BLaER1 (cell line): ENCODE measurements at regions not wholly inside any gene's neighbourhood (a gene's known extent, or its start where the extent isn't known, plus 50 kb on each side); places are given as distances from the start of the nearest gene placed in this dataset.

Experiments
- H3K27ac ChIP-seq: shearing (Covaris generic); formaldehyde crosslinking; 2 replicates; pipeline ENCODE4 v1.8.1; 2022
- H3K27me3 ChIP-seq: shearing (Covaris generic); formaldehyde crosslinking; 2 replicates; pipeline ENCODE4 v1.8.1; 2022
- H3K36me3 ChIP-seq: shearing (Covaris generic); formaldehyde crosslinking; 2 replicates; pipeline ENCODE4 v1.8.1; 2022
- H3K4me1 ChIP-seq: shearing (Covaris generic); formaldehyde crosslinking; 2 replicates; pipeline ENCODE4 v1.8.1; 2022
- H3K4me2 ChIP-seq: shearing (Covaris generic); formaldehyde crosslinking; 2 replicates; pipeline ENCODE4 v1.8.1; 2022
- H3K4me3 ChIP-seq: shearing (Covaris generic); formaldehyde crosslinking; 2 replicates; pipeline ENCODE4 v1.8.1; 2022
- H3K9ac ChIP-seq: shearing (Covaris generic); formaldehyde crosslinking; 2 replicates; pipeline ENCODE4 v1.8.1; 2022
- H3K9me3 ChIP-seq: shearing (Covaris generic); formaldehyde crosslinking; 2 replicates; pipeline ENCODE4 v1.8.1; 2022
- H4K20me1 ChIP-seq: shearing (Covaris generic); formaldehyde crosslinking; 2 replicates; pipeline ENCODE4 v1.8.1; 2022
- Cebpa-rat ChIP-seq: shearing (Covaris generic); IDR thresholded peaks from 2 replicates; pipeline ENCODE4 v1.8.1; 2022

- no peaks in the 10 kb centered on the region for H3K4me1 ChIP-seq
- no peak for TF ChIP-seq Cebpa-rat
- H3K27ac ChIP-seq: no peak overlapping the region
Observed at GRCh38 chr18:78399992-78400503, 579.6 kb upstream of the SALL3 start.

GRCh38 chr18:78402440-78402839 lies 577.2 kb upstream of the SALL3 start:
- Histone ChIP-seq H3K27me3 (peaks cover 6% of the 10 kb centered on the region; the same call in 1 of the 2 replicates), H3K9me3 (no peaks in the 10 kb centered on the region)

More at GRCh38 chr18:78399992-78400503, 579.6 kb upstream of the SALL3 start:
- Histone ChIP-seq H3K4me3 (no peak overlapping the region), H3K27me3 (no peaks in the 10 kb centered on the region), H3K36me3 (no peaks in the 10 kb centered on the region), H4K20me1 (no peaks in the 10 kb centered on the region), H3K9me3 (no peaks in the 10 kb centered on the region), H3K4me2 (no peak overlapping the region), H3K9ac (no peak overlapping the region)

GRCh38 chr18:78402966-78403365 lies 576.7 kb upstream of the SALL3 start:
- Histone ChIP-seq H3K9ac (no peak overlapping the region), H3K27me3 (peaks cover 8% of the 10 kb centered on the region; the same call in 1 of the 2 replicates), H3K9me3 (no peaks in the 10 kb centered on the region), H3K4me2 (no peak overlapping the region), H3K27ac (no peak overlapping the region), H3K4me1 (peaks cover 9% of the 10 kb centered on the region), H3K36me3 (no peaks in the 10 kb centered on the region), H4K20me1 (no peaks in the 10 kb centered on the region), H3K4me3 (no peak overlapping the region)
- no peak for TF ChIP-seq Cebpa-rat

More at GRCh38 chr18:78402440-78402839, 577.2 kb upstream of the SALL3 start:
- Histone ChIP-seq H3K27ac (no peak overlapping the region), H3K4me1 (peaks cover 8% of the 10 kb centered on the region), H4K20me1 (no peaks in the 10 kb centered on the region), H3K9ac (no peak overlapping the region), H3K36me3 (no peaks in the 10 kb centered on the region), H3K4me2 (no peak overlapping the region), H3K4me3 (no peak overlapping the region)
- TF ChIP-seq Cebpa-rat: no peak

GRCh38 chr18:78403371-78403770 lies 576.2 kb upstream of the SALL3 start:
- H3K4me2 ChIP-seq: no peak overlapping the region
- H3K36me3 ChIP-seq: no peaks in the 10 kb centered on the region
- no peak overlapping the region for H3K4me3 ChIP-seq
- peaks cover 9% of the 10 kb centered on the region for H3K4me1 ChIP-seq
- TF ChIP-seq Cebpa-rat: no peak
- no peak overlapping the region for H3K9ac ChIP-seq
- H3K9me3 ChIP-seq: no peaks in the 10 kb centered on the region
- peaks cover 8% of the 10 kb centered on the region; the same call in 1 of the 2 replicates for H3K27me3 ChIP-seq
- no peak overlapping the region for H3K27ac ChIP-seq
- H4K20me1 ChIP-seq: no peaks in the 10 kb centered on the region

- Histone ChIP-seq H3K27ac (no peak overlapping the region), H3K27me3 (peaks cover 8% of the 10 kb centered on the region; the same call in 1 of the 2 replicates), H3K4me2 (no peak overlapping the region), H4K20me1 (no peaks in the 10 kb centered on the region), H3K4me1 (peaks cover 9% of the 10 kb centered on the region), H3K36me3 (no peaks in the 10 kb centered on the region), H3K9me3 (no peaks in the 10 kb centered on the region), H3K4me3 (no peak overlapping the region), H3K9ac (no peak overlapping the region)
- no peak for TF ChIP-seq Cebpa-rat
Observed at GRCh38 chr18:78405763-78406162, 573.9 kb upstream of the SALL3 start.

GRCh38 chr18:78406743-78407465 lies 572.7 kb upstream of the SALL3 start:
- no peak overlapping the region for H3K9ac ChIP-seq
- H3K36me3 ChIP-seq: no peaks in the 10 kb centered on the region
- no peaks in the 10 kb centered on the region for H4K20me1 ChIP-seq
- H3K4me1 ChIP-seq: peaks cover 9% of the 10 kb centered on the region
- no peak overlapping the region for H3K4me3 ChIP-seq
- no peaks in the 10 kb centered on the region for H3K9me3 ChIP-seq
- peaks cover 8% of the 10 kb centered on the region; the same call in 1 of the 2 replicates for H3K27me3 ChIP-seq
- H3K4me2 ChIP-seq: peak overlapping the region; percentile 49
- H3K27ac ChIP-seq: no peak overlapping the region
- TF ChIP-seq Cebpa-rat: no peak

GRCh38 chr18:78407466-78407844 lies 572.2 kb upstream of the SALL3 start:
- H3K9ac ChIP-seq: no peak overlapping the region
- peaks cover 9% of the 10 kb centered on the region for H3K4me1 ChIP-seq
- no peak for TF ChIP-seq Cebpa-rat
- H3K9me3 ChIP-seq: no peaks in the 10 kb centered on the region
- H3K4me2 ChIP-seq: peak overlapping the region; percentile 49
- H3K27me3 ChIP-seq: peaks cover 8% of the 10 kb centered on the region; the same call in 1 of the 2 replicates
- H3K36me3 ChIP-seq: no peaks in the 10 kb centered on the region
- no peak overlapping the region for H3K27ac ChIP-seq
- H4K20me1 ChIP-seq: no peaks in the 10 kb centered on the region
- H3K4me3 ChIP-seq: no peak overlapping the region

GRCh38 chr18:78408623-78409022 lies 571.0 kb upstream of the SALL3 start:
- Histone ChIP-seq H3K27me3 (peaks cover 8% of the 10 kb centered on the region; the same call in 1 of the 2 replicates), H3K9ac (no peak overlapping the region), H3K36me3 (no peaks in the 10 kb centered on the region), H3K9me3 (no peaks in the 10 kb centered on the region), H3K4me1 (peaks cover 9% of the 10 kb centered on the region), H4K20me1 (no peaks in the 10 kb centered on the region), H3K4me3 (no peak overlapping the region), H3K4me2 (no peak overlapping the region), H3K27ac (no peak overlapping the region)
- no peak for TF ChIP-seq Cebpa-rat

GRCh38 chr18:78410094-78410786 lies 569.4 kb upstream of the SALL3 start:
- no peak overlapping the region for H3K27ac ChIP-seq

GRCh38 chr18:78411539-78411938 lies 568.1 kb upstream of the SALL3 start:
- Histone ChIP-seq H3K4me2 (no peak overlapping the region), H3K9me3 (no peaks in the 10 kb centered on the region), H3K27me3 (peaks cover 8% of the 10 kb centered on the region; the same call in 1 of the 2 replicates), H4K20me1 (no peaks in the 10 kb centered on the region), H3K4me1 (peaks cover 9% of the 10 kb centered on the region), H3K4me3 (no peak overlapping the region), H3K9ac (no peak overlapping the region), H3K36me3 (no peaks in the 10 kb centered on the region), H3K27ac (no peak overlapping the region)
- TF ChIP-seq Cebpa-rat: no peak

More at GRCh38 chr18:78410094-78410786, 569.4 kb upstream of the SALL3 start:
- Histone ChIP-seq H3K9ac (no peak overlapping the region), H3K9me3 (no peaks in the 10 kb centered on the region), H3K4me3 (no peak overlapping the region), H3K27me3 (peaks cover 8% of the 10 kb centered on the region; the same call in 1 of the 2 replicates), H4K20me1 (no peaks in the 10 kb centered on the region), H3K4me1 (peaks cover 9% of the 10 kb centered on the region), H3K36me3 (no peaks in the 10 kb centered on the region), H3K4me2 (no peak overlapping the region)
- no peak for TF ChIP-seq Cebpa-rat
